ENCODE measurements at regions not wholly inside any gene's neighbourhood (a gene's known extent, or its start where the extent isn't known, plus 50 kb on each side); places are given as distances from the start of the nearest gene placed in this dataset.
A peak's percentile ranks its signal among the peaks of the same experiment; 100 is the strongest.
"Not testable (repeated sequence)": the region's sequence is repeated elsewhere in the genome, so short reads cannot be mapped to it uniquely, and the experiment has no call there.

DNA sequence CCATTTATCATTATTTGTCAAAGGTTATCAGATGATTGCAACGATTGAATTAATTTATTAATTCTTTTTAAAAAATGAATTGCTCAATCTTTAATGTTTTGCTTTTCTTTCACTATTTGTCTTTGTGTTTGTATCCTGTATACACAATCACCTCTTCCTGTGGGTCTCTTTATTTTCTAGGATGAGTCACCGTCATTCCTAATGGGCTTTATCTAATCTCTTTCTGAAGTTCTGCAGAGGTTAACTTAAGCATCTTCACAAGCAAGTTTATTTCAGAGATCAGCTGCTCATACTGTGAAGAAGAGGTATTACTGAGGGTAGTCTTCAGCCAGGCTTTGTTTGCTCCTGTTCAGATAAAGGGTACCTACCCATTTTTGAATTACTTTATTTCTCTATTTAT lies 323.9 kb downstream of the NNT start:
- no peak for DNase-seq

DNA sequence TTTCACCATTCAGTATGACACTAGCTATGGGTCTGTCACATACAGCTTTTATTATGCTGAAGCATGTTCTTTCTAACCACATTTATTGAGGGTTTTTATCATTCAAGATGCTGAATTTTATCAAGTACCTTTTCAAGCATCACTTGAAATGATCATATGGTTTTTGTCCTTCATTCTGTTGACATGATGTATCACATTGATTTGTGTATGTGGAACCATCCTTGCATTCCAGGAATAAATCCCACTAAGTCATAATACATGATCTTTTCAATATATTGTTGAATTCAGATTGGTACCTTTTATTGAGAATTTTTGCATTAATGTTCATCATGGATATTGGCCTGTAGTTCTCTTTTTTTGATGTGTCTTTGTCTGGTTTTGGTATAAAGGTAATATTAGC lies 317.4 kb downstream of the NNT start:
- DNase-seq = no peak

DNA sequence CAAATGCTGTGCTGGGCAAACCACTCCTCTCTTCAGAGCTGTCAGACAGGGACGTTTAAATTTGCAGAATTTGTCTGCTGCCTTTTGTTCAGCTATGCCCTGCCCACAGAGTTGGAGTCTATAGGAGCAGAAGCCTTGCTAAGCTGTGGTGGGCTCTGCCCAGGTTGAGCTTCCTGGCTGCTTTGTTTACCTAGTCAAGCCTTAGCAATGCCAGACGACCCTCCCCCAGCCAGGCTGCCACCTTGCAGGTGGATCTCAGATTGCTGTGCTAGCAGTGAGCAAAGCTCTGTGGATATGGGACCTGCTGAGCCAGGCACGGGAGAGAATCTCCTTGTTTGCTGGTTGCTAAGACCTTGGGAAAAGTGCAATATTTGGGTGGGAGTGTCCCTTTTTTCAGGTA lies 314.9 kb downstream of the NNT start:
- no peak for DNase-seq

DNA sequence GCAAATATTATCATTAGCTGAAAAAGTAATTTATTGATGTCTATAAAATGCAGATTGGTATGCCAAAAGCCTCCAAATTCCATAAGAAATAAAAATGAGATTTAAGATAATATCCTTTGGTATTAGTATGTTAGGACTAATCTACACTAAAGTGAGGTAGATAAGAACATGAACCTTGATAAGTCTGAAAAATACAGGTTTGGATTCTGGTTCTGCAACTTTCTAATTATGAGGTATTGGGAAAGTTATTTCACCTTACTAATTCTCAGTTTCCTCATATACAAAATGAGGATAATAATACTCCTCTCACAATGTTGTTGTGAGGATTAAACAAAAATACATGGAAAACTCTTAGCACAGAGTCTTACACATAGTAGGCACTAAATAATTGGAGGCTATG lies 300.1 kb downstream of the NNT start:
- DNase-seq = no peak

DNA sequence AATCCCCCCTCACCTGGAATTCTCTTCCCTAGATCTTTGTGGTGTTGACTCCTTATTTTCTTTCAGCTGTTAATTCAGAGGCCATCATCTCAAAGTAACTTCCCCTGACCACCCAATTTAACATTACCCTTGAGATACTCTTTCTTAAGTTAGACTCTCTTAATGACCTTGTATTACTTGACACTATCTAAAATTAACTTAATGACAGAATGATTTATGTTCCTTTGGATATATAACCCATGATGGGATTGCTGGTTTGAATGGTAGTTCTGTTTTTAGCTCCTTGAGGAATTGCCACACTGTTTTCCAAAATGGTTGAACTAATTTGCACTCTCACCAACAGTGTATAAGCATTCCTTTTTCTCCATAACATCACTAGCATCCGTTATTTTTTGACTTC lies 298.0 kb downstream of the NNT start:
- no peak for DNase-seq

DNA sequence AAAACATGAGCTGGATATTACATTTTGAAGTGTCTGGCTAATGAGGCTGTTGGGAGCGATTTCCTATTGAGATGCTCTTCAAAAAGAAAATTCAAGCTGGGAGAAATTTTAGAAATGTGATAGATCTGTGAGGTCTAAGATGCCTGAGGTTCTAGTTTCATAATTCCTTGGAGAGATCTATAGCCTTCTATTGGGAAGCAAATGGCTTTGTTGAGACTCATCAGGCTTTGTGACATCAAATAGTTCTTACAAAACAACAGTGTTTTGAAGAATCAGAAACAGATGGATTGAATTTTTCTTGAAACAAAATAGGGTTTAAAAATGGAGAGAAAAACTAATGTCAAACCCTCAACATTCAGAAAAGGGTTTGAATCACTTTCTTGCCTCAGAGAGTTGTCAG lies 292.9 kb downstream of the NNT start:
- DNase-seq = no peak

DNA sequence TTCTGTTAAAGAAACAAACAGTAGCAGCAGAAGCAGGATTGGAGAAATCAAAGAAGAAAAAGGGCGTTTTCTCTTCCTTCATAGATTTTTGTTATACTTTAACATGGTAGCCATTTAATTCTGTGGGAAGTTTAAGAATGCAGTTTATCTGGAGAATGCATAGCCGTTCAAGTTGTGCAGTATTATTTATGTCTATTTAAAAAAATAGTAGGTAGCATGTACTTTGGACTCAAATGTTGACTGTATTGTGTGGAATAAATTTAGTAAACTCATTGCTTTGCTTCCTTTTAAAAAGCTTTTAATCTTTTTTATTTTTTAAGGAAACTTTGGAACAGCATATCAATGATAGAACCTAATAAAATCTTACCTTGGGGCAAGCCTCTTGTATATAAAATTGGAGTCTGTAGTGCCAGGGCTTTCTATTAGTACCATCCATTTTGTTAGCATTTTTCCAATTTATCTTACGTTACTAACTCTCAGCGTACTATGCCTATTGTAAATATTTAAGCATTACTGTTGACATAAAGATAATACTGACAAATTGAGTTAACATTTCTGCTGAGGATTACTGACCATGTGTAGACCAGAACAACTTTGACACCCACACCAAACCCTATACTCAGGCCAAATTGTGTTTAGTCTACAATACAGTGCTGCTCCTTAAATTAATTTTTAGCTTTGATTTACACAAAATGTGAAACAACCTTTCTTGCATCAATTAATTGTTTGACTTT lies 291.1 kb downstream of the NNT start:
- DNase-seq = no peak

DNA sequence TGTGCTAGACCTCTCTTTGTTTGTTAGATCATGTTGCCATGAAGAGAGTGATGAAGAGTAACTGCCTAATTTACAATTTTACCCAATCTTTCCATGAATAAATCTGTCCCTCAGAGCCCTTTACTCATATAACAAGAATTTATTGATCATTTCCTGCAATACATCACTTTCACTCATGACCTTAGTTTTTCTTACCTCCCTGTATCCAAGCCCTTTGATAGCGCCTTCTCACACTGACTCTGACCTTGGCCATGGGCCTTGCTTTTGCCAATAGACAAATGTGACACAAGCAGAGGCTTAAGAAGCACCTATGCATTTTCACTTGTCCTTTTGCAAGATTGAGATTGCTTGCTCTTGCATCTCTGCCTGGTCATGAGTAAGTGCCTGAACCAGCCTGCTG lies 288.1 kb downstream of the NNT start:
- no peak for DNase-seq

DNA sequence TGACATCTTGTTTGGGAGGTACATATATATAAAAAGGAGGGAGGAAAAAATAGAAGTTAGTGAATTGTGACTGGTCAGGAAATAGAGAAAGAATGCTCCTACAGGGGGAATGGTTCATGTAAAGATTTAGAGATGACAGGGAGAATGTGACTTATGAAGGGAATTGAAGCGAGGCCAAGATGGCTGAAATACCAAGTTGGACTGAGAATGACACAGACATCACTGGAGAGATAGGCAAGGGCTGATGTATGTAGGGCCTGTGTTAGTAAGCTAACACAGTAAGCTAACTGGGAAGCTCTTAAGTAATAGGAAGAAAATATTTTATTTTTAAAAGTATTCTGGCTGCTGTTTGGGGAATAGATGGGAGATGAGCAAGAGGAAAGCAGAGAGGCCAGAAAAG lies 286.3 kb downstream of the NNT start:
- no peak for DNase-seq

DNA sequence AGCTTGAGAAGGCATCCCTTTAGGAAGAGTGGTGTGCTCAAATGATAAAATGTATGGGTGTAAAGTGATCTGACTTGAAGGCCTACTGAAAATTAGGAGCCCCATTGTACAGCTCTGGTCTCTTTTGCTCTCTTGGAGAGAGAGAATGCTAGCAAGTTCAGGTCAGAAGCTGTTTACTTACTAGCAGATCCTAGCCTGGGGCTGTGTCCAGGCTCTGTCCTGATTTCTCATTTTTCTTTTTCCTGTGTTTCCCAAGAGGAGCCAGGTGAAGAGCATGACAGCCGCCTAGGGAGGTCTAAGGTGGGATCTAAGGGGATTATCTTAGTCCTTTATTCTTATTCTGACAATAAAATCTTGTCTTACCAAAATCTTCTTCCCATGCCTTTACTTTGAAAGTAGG lies 272.8 kb downstream of the NNT start:
- DNase-seq = no peak

DNA sequence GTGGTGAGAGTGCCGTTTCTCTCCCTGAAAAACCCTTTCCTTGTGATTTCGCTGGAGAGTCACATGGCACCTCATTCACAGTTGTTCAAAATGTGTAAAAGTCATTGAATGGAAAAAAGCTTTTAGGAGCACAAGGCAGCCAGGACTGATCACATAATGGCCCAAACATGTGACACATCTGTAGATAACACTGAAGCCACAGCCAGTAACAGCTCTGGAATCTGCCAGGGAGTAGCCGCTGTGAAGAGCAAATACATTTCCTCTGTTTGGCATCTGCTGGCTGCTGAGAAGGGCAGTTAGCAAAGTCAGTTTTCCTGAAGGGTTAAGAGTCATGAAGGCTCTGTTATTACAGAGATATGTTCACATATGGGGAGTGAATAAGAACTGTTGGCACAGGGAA lies 271.8 kb downstream of the NNT start:
- DNase-seq = peak; percentile 19

DNA sequence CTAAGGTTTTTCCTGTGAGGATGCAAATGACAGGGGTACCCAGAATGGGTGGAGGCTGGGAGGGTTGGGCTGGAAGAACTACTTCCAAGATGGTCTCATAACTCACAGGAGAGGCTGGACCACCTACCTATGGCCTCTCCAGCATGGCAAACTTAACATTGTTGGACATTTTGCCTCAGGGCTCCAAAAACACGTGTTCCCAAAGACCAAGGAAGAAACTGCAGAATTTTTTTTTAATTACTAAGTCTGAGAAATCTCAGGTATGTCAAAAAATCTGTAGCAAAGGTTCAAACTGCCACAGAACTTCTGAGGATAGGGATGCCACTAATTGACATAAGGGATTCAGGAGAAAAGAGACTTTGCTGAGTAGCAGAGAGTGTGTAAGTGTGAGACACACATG lies 270.8 kb downstream of the NNT start:
- no peak for DNase-seq

DNA sequence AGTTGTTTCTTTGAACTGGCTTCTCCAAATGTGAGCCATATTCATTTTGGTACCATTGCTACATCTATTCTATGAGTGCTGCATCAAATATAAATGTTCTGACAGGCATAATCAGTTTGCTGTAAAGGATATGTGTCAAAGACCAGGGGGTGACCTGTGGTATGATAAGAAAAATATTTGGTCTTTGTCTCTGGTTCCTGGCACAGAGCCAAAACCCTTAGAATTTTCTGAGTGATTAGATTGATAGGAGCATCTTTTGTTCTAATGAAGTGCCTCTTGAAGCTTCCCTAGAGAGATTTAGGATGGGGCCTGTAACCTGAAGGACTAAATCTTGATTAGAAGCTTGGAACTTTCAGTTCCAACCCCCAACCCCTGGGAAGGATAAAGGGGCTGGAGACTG lies 256.3 kb downstream of the NNT start:
- no peak for DNase-seq

DNA sequence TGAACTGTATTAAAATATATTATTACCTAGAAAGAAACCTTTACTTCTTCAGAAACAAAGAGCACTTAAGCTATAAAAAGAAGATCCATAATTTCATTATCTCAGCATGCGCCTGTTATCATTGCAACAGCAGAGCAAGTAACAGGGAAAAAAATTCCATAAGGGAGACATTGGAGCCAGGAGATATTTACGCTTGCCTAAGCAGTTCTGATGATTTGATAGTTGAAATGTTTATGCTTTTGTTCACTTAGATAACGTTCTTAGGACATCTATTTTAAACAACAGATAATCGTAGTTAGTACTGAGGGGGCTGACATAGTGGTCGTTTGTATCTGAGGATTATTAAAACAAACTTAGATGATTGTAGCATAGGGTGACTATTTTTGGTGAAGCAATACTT lies 252.5 kb downstream of the NNT start:
- DNase-seq = no peak

DNA sequence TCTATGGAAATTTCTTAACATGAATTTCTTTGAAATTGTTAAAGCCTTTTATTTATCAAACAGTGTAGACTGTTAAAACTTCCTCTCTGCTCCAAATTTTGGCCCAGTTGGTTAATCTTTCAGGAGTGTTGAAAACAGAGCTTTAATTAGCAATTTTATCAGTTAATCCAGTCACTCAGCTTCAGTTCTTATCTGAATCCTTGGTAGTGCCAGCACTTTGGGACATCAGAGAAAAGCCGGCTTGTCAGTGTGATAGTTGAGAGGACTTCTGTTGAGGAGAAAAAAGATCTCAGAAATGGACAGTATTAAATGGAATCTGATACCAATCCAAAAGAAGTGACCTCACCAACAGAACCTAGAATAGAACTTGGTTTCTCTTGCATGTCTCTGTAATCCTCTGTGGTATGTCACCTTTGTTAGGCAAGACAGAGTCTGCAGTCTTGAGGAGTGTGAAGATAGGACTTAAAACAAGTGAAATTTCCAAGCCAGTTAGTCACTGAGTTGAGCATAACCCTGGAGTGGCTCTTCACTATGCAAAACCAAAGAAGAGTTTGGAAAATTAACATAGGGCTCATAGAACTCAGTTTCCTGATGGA lies 251.8 kb downstream of the NNT start:
- no peak for DNase-seq

DNA sequence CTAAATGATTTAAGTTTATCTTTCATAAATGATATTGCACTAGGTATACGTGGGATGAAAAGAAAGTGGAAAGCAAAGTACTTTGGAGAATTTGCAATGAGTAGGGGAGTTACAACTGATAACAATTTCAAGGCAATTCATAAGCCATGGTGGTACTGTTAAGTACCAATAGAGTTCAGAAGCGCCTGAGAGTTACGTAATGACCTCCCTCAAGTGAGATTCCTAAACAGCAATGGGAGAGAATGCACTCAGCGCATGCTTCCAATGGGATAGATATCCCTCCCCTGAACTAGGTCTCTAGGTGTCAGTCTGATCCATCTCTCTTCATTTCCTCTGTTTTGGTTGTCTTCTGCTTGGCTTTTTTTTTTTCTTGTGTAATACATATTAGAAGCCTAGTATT lies 249.3 kb downstream of the NNT start:
- DNase-seq = no peak

DNA sequence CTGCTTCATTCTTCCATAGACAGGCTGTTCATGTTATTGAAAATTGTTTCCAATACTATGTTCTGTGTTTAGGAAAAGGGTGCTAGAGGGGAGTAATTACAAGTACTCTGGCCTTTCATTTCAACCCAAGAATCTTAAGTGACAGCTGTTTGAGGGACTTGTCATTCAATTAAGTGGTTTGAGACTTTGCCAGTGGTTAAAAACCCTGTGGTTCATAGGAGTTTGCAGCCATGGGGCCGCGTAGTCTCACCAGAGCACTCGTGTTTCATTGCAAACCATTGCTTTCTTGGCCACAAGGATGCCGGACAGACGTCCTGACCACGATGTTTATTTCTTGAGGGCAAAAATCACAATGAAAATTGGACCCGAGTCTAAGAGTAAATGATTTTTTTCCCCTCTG lies 248.8 kb downstream of the NNT start:
- DNase-seq = no peak

DNA sequence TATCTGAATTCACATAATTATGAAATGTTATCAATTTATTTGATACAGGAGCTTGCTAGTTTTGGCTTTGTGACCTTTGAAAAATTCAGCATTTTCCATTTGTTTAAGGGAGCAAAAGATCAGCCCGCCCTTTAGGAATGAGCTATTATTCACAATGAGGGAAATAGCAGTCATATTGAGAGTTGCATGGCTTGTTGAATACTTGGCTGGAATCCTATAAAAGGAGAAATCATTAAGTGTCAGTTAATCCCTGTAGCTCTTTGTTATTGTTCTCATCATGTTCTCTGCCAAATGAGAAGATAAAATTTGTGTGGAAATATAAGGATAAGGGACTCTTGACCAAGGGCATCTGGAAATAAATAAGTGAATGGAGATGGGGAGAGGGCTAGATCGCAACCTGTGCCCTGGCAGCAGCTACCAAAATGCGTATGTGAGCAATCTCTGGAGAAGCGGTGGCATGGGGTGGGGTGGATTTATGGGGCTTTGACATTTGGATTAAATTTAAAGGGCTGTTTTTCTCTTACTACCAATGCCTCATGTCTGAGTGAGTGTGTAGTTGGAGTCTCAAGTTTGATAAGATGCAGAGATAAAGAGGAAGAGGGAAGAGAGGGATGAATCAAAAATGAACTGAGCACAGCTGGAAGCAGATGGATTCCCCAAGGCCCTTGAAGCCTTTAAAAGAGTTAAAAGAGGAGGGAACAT lies 237.6 kb downstream of the NNT start:
- no peak for DNase-seq

DNA sequence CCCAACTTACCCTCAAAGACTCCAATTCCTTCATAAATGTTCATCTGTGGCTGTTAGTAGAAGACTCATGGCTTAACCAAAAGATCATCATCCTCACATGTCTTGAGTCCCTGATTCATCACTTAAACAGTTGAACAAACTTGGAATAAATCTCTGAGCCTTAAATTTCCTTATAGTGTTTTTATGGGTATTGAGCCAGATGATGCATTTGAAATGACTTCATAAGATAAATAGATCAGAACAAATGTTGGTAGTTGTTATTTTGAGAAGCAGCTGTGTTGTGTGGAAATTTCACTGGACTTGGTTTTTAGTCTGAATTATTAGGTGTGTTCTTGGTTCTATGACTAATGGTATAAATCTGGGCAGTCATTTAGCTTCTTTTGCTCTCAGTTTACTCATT lies 236.2 kb downstream of the NNT start:
- DNase-seq = no peak

DNA sequence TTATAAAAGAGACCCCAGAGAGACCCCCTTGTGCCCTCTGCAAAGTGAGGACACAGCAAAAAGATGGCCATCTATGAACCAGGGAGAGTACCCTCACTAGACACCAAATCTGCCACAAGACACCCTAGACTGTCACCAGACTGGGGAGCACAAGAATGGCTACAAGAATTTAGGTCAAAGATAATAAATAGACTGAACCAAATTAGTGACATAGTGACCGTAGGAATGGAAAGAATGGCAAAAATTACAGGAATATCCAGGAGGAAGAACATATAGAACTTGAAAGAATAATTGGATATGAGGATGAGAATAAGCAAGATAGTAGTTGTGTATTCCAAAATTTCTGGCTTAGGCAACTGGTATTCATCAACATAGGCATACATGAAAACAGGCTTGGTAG lies 235.0 kb downstream of the NNT start:
- DNase-seq = no peak

DNA sequence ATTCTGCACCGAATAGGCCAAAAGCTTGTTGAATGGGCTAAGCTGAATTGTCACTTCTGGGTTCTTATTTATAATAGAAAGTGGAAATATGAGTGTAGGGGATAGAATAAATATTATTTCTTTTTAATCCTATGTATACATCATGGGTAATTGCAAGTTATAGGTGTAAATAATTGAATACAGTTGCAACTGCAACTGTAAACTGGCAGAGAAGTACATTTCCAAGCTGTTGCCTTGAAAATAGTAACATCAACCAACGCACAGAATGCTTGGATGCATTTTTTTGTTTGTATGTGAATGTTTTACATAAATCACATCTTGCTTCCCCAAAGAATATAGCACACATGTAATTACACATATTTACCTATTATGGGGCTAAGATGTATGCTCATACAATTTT lies 234.1 kb downstream of the NNT start:
- no peak for DNase-seq

DNA sequence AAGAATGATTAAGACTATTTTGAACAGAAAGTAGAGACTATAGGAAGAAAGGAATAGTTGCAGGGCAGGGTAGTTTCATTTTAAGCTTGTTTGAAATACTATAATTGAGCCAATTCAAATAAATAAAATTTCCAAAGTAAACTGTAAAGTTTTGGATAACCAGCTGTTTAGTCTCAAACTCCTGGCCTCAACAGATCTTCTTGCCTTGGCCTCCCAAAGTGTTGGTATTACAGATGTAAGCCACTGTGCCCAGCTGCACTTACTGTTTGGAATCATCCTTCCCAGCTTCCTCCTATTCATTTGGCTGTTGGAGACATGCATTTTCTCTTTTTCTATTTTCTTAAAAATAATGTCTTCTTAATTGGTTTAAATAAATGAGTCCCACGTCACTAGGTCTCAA lies 231.0 kb downstream of the NNT start:
- no peak for DNase-seq

DNA sequence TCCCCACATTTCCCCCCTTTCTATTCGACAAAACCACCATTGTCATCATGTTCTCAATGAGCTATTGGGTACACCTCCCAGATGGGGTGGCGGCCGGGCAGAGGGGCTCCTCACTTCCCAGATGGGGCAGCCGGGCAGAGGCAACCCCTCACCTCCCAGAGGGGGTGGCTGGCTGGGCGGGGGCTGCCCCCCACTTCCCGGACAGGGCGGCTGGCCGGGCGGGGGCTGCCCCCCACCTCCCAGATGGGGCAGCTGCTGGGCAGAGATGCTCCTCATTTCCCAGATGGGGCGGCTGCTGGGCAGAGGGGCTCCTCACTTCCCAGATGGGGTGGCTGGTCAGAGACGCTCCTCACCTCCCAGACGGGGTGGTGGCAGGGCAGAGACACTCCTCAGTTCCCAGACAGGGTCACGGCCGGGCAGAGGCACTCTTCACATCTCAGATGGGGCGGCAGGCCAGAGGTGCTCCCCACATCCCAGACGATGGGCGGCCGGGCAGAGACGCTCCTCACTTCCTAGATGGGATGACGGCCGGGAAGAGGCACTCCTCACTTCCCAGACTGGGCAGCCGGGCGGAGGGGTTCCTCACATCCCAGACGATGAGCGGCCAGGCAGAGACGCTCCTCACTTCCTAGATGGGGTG lies 221.5 kb downstream of the NNT start:
- DNase-seq = not testable (repeated sequence)

DNA sequence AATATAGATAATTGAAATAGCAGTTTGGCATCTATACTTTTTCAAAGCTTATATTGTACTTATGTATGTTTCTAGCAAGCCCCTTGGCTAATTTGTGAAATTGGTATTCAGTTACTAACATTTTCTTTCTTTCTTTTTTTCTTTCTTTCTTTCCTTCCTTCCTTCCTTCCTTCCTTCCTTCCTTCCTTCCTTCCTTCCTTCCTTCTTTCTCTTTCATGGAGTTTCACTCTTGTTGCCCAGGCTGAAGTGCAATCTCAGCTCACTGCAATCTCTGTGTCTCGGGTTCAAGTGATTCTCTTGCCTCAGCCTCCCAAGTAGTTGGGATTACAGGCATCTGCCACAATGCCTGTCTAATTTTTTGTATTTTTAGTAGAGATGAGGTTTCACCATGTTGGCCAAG lies 215.4 kb downstream of the NNT start:
- DNase-seq = not testable (repeated sequence)
